ENCODE measurements at regions not wholly inside any gene's neighbourhood (a gene's known extent, or its start where the extent isn't known, plus 50 kb on each side); places are given as distances from the start of the nearest gene placed in this dataset.

DNA sequence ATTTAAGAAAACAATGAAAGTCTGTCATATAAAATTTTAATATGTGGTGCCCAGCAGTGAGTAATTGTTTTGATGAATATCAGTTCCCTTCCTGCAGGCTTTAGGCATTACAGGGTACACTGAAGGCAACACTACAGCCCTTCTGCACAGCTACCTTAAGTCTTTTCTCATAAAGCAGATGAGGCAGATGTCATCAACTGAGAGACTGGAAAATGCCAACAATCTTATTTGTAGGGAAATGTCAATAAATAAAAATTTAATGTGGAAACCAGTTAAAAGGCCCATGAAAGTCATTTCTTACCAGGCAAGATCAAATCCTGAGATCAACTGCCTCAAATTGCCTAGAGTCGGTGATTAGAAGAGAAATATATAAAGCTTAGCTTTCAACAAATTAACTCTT is 193.4 kb upstream of the NWD2 start:
- CTCF ChIA-PET: no interaction called here
- H3K4me1 Mint-ChIP-seq (ENCODE audit: low read depth): no peaks in the 10 kb centered on the region
- no peaks in the 10 kb centered on the region for H3K9me3 Mint-ChIP-seq
- H3K36me3 Mint-ChIP-seq (ENCODE audit: low read depth): no peaks in the 10 kb centered on the region
- H3K27me3 Mint-ChIP-seq (ENCODE audit: low read depth): no peaks in the 10 kb centered on the region
- DNase-seq: no peak
- no peak overlapping the region for H3K27ac Mint-ChIP-seq
- H3K4me3 Mint-ChIP-seq: no peak overlapping the region
- intact Hi-C loops (cut with micrococcal nuclease): no loop called here

DNA sequence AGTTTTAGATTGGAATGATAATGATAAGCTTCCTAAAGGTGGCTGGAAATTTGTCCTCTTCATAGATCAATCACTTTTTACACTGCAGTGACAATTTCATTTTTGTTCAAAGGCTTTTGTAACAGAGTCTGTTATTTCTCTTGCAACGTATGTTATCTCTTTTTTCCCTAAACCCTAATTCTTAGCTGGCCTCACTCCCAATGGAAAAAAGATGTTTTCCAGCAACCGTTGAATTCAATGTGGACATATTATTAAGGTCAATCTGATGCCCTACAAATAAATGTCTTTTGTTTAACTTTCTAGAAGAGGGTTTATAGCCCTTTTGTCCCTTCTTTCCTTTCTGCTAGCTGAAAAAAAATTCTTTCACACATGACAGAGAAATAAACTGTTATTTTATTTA is 192.7 kb upstream of the NWD2 start:
- Mint-ChIP-seq H3K27ac (no peak overlapping the region), H3K4me1 (ENCODE audit: low read depth) (no peaks in the 10 kb centered on the region), H3K9me3 (no peaks in the 10 kb centered on the region), H3K36me3 (ENCODE audit: low read depth) (no peaks in the 10 kb centered on the region), H3K4me3 (no peak overlapping the region), H3K27me3 (ENCODE audit: low read depth) (no peaks in the 10 kb centered on the region)
- intact Hi-C loops (cut with micrococcal nuclease): no loop called here
- no peak for DNase-seq
- CTCF ChIA-PET: no interaction called here

DNA sequence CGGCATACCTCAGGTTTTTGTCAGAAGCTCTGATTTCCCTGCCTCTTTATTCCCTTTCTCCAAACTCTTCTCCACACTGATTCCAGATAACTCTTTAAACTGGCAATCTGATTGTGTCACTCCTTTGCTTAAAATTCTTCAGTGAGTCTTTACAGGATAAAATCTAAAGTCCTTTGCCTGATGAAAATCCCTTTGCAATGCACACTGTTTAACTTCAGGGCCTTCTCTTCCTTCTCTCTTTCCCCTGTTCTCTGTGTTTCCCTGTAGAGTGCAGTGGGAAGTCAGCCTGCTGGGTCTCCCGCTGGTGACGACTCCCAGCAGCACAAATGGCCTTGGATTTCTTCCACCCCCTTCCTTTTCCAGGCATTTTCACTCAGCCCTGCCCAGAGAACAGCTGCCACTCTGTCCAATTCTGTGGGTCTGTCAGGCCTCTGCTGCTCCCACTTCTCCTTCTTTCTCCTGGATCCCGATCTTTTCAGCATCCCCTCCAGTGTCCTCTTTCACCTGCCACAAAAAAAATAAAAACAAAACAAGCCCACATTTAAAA is 189.9 kb upstream of the NWD2 start:
- intact Hi-C loops (cut with micrococcal nuclease): no loop called here
- Mint-ChIP-seq H3K4me3 (no peak overlapping the region), H3K27ac (no peak overlapping the region), H3K9me3 (no peaks in the 10 kb centered on the region), H3K27me3 (ENCODE audit: low read depth) (no peaks in the 10 kb centered on the region), H3K4me1 (ENCODE audit: low read depth) (no peaks in the 10 kb centered on the region), H3K36me3 (ENCODE audit: low read depth) (no peaks in the 10 kb centered on the region)
- CTCF ChIA-PET: no interaction called here
- no peak for DNase-seq

DNA sequence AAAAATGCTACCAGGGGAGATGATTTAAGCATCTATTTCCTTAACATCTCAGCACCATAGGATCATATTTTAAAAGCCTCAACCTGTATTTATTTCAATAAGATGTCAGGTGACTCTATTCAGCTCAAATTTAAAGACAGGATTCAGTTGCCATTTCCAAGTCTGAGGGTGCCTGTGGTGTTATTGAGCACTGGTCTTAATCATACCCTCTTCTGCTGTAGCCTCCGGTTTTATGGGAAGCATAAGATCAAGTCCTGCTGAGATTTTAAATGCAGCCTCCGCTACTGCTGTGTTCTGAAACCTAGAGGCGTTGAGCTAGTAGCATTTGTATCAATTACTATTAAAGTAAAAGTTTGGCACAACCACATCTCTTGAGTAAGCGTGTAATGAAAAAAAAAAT is 185.7 kb upstream of the NWD2 start:
- CTCF ChIA-PET: interaction anchor here (1.6 kb wide), 1 partner anchor 15 kb away, joined by 4 read pairs; no protein-coding TSS in a partner anchor
- Mint-ChIP-seq H3K27me3 (ENCODE audit: low read depth) (no peaks in the 10 kb centered on the region), H3K4me1 (ENCODE audit: low read depth) (no peaks in the 10 kb centered on the region), H3K36me3 (ENCODE audit: low read depth) (no peaks in the 10 kb centered on the region), H3K9me3 (no peaks in the 10 kb centered on the region), H3K27ac (no peak overlapping the region), H3K4me3 (no peak overlapping the region)
- DNase-seq: no peak
- intact Hi-C loops (cut with micrococcal nuclease): no loop called here

DNA sequence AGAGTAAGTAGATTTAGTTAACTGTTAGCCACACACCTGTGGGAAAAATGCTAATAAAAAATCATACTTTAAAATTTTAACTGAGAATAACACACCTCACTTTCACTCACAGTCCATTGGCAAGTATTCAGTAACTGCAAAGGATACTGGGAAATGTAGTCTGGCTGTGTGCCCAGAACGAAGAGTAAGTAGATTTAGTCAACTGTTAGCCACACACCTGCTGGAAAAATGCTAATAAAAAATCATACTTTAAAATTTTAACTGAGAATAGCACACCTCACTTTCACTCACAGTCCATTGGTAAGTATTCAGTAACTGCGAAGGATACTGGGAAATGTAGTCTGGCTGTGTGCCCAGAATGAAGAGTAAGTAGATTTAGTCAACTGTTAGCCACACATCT is 178.4 kb upstream of the NWD2 start:
- no peak for DNase-seq
- Mint-ChIP-seq H3K36me3 (ENCODE audit: low read depth) (no peaks in the 10 kb centered on the region), H3K4me1 (ENCODE audit: low read depth) (no peaks in the 10 kb centered on the region), H3K9me3 (no peaks in the 10 kb centered on the region), H3K27ac (no peak overlapping the region), H3K4me3 (no peak overlapping the region), H3K27me3 (ENCODE audit: low read depth) (no peaks in the 10 kb centered on the region)
- intact Hi-C loops (cut with micrococcal nuclease): loop anchor here (10.0 kb wide), 1 partner anchor 319 kb away; no protein-coding TSS in a partner anchor
- CTCF ChIA-PET: no interaction called here

DNA sequence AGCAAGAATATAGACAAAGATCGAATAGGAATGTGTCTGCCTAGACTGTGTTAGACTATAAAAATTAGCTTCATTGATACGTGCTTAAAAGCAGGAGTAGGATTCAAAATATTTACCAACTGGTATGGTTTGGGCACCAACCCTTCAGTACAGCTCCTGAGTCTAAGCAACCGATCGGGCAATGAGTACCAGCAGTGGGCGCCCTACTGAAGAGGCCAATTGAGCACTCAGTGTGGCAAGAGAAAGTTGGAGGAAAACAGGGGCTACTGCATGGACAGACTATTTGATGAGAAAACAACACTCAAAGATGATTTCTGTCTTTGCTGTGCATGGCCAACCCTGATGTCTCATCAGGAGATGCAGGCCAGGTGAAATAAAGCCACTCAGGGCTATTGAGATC is 176.0 kb upstream of the NWD2 start:
- peaks cover 6% of the 10 kb centered on the region for H3K4me1 Mint-ChIP-seq (ENCODE audit: low read depth)
- no peak overlapping the region for H3K4me3 Mint-ChIP-seq
- intact Hi-C loops (cut with micrococcal nuclease): loop anchor here (10.0 kb wide), 1 partner anchor 316 kb away; no protein-coding TSS in a partner anchor
- no peaks in the 10 kb centered on the region for H3K36me3 Mint-ChIP-seq (ENCODE audit: low read depth)
- no peak overlapping the region for H3K27ac Mint-ChIP-seq
- CTCF ChIA-PET: no interaction called here
- no peak for DNase-seq
- no peaks in the 10 kb centered on the region for H3K27me3 Mint-ChIP-seq (ENCODE audit: low read depth)
- H3K9me3 Mint-ChIP-seq: peaks cover 4% of the 10 kb centered on the region

DNA sequence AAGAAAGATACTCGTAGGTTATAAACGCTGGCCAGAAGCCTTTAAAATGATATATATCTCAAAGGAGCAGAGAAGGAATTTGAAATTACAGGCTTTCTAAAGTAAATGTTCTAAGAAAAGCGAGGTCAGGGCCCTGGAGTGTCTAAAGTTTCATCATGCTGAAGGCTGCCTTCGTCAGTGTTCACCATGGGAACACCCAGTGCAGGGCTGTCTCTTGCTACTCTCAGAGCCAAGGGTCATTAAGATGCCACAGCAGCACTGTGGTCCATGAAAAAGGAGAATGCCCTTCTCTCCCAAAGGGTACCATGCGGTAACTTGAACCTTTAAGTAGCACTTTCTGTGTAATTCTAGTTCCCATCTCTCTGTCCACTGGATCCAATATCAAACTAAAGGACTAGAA is 174.5 kb upstream of the NWD2 start:
- Mint-ChIP-seq H3K4me1 (ENCODE audit: low read depth) (peaks cover 6% of the 10 kb centered on the region), H3K9me3 (peaks cover 4% of the 10 kb centered on the region), H3K36me3 (ENCODE audit: low read depth) (no peaks in the 10 kb centered on the region), H3K27ac (no peak overlapping the region), H3K4me3 (no peak overlapping the region), H3K27me3 (ENCODE audit: low read depth) (no peaks in the 10 kb centered on the region)
- CTCF ChIA-PET: interaction anchor here (0.6 kb wide), 1 partner anchor 987 kb away, joined by 3 read pairs; no protein-coding TSS in a partner anchor
- DNase-seq: no peak
- intact Hi-C loops (cut with micrococcal nuclease): no loop called here

DNA sequence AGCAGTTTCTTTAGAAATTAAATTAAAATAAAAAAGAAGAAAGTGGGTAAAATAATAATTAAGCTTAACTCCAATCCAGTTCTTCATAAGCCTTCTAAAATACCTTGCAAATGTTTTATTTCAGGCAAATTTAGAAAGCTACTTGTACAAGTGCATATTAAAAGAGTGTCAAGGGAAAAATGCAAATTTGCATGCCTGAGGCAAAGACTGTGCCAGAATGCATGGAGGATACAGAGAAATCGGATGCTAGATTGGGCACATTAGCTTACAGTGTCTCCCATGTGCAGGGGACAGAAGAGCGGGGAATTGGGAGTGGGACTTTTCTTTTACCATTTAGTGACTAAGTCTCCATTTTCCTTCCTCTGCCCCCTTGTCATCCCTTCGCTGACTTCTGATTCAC is 173.0 kb upstream of the NWD2 start:
- CTCF ChIA-PET: interaction anchor here (0.8 kb wide), 1 partner anchor 11 kb away, joined by 4 read pairs; no protein-coding TSS in a partner anchor

DNA sequence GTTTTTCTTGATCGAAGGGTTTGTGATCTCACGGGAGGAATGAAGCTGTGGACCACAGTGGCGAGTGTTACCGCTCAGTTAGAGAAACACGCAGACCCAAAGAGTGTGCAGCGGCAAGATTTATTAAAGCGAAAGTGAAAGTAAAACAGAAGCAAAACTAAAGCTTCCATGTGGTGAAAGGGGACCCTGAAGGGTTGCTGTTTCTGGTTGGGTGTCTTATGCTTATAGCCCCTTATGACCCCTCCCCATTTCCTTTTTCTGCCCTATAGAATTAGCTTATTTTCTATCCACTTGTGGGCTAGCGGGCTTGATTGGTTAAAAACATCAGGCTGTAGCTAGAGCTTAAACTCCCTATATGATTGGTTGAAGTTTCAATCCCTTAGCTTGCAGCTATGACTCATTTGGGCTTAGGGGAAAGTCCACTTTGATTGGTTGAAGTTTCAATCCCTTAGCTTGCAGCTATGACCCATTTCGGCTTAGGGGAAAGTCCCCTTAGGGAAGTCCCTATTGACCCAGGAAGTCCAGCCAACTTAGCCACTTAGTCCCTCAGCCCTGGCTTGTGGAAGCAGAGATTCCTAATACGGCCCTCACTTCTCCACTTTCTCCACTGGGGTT is 171.2 kb upstream of the NWD2 start:
- H3K4me3 Mint-ChIP-seq: no peak overlapping the region
- CTCF ChIA-PET: interaction anchor here (1.5 kb wide), 1 partner anchor 14 kb away, joined by 4 read pairs; no protein-coding TSS in a partner anchor
- H3K27me3 Mint-ChIP-seq (ENCODE audit: low read depth): no peaks in the 10 kb centered on the region
- peaks cover 4% of the 10 kb centered on the region for H3K9me3 Mint-ChIP-seq
- no peak for DNase-seq
- intact Hi-C loops (cut with micrococcal nuclease): no loop called here
- H3K36me3 Mint-ChIP-seq (ENCODE audit: low read depth): no peaks in the 10 kb centered on the region
- H3K4me1 Mint-ChIP-seq (ENCODE audit: low read depth): peaks cover 6% of the 10 kb centered on the region
- no peak overlapping the region for H3K27ac Mint-ChIP-seq

More for the DNA sequence above, 173.0 kb upstream of the NWD2 start:
- Mint-ChIP-seq H3K36me3 (ENCODE audit: low read depth) (no peaks in the 10 kb centered on the region), H3K27me3 (ENCODE audit: low read depth) (no peaks in the 10 kb centered on the region), H3K9me3 (peaks cover 4% of the 10 kb centered on the region), H3K27ac (no peak overlapping the region), H3K4me3 (no peak overlapping the region), H3K4me1 (ENCODE audit: low read depth) (peaks cover 6% of the 10 kb centered on the region)
- no peak for DNase-seq
- intact Hi-C loops (cut with micrococcal nuclease): no loop called here

DNA sequence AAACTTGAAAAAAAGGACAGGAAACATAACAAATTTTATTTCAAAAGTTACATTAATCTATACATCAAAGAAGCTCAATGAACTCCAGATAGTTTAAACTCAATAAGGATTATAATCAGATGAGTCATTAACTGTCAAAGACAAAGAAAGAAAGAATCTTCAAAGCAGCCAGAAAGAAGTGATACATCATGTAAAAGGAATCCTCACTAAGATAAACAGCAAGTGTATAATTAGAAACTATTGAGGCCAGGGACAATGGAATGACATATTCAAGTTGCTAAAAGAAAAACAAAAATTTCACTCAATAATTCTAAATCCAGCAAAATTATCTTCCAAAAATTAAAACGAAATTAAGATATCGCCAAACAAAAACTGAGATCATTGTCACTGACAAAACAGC is 161.6 kb upstream of the NWD2 start:
- Mint-ChIP-seq H3K36me3 (ENCODE audit: low read depth) (peaks cover 2% of the 10 kb centered on the region), H3K4me3 (no peak overlapping the region), H3K27ac (no peak overlapping the region), H3K4me1 (ENCODE audit: low read depth) (no peaks in the 10 kb centered on the region), H3K9me3 (peaks cover 23% of the 10 kb centered on the region), H3K27me3 (ENCODE audit: low read depth) (no peaks in the 10 kb centered on the region)
- CTCF ChIA-PET: no interaction called here
- intact Hi-C loops (cut with micrococcal nuclease): no loop called here
- no peak for DNase-seq

DNA sequence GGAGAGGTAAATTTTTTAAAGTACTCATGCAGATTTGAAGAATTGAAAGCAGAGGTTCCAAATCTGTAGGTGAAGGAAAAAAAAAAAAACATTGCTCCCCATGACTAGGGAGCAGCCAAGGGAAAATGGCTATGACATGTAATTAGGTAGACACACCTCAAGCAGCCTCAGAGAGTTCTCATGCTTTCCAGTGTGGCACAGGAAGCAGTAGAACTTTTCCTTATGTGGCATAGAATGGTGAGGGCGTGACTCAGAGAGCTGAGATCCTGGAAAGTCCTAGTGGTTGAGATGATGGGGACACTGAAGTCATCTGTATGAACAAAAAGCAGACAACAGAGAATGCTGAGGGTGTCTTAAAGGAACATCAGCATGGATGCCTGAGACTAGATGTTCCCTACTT is 148.6 kb upstream of the NWD2 start:
- intact Hi-C loops (cut with micrococcal nuclease): no loop called here
- H3K4me3 Mint-ChIP-seq: no peak overlapping the region
- no peak for DNase-seq
- H3K9me3 Mint-ChIP-seq: peaks cover 3% of the 10 kb centered on the region
- no peak overlapping the region for H3K27ac Mint-ChIP-seq
- H3K27me3 Mint-ChIP-seq (ENCODE audit: low read depth): no peaks in the 10 kb centered on the region
- CTCF ChIA-PET: no interaction called here
- no peaks in the 10 kb centered on the region for H3K4me1 Mint-ChIP-seq (ENCODE audit: low read depth)
- no peaks in the 10 kb centered on the region for H3K36me3 Mint-ChIP-seq (ENCODE audit: low read depth)

DNA sequence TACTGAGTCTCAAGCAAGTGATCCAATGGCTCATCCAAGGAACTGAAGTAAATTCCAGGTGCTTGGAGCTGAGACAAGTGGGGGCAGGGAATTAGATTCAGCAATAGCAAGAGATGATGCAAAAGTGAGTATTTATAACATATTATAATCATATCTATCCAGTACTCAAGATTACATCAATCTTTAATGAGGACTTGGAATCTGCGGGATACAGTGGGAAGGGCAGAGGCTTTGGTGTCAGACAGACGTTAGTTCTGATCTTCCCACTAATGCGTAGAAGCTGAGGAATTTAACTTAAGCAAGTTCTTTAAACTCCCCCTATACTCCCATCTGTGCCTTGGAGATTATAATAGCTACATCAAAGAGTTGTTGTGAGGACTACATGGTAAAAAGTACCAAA is 143.4 kb upstream of the NWD2 start:
- H3K27me3 Mint-ChIP-seq (ENCODE audit: low read depth): no peaks in the 10 kb centered on the region
- CTCF ChIA-PET: no interaction called here
- H3K4me1 Mint-ChIP-seq (ENCODE audit: low read depth): no peaks in the 10 kb centered on the region
- DNase-seq: no peak
- no peaks in the 10 kb centered on the region for H3K36me3 Mint-ChIP-seq (ENCODE audit: low read depth)
- no peaks in the 10 kb centered on the region for H3K9me3 Mint-ChIP-seq
- no peak overlapping the region for H3K4me3 Mint-ChIP-seq
- H3K27ac Mint-ChIP-seq: no peak overlapping the region
- intact Hi-C loops (cut with micrococcal nuclease): no loop called here

DNA sequence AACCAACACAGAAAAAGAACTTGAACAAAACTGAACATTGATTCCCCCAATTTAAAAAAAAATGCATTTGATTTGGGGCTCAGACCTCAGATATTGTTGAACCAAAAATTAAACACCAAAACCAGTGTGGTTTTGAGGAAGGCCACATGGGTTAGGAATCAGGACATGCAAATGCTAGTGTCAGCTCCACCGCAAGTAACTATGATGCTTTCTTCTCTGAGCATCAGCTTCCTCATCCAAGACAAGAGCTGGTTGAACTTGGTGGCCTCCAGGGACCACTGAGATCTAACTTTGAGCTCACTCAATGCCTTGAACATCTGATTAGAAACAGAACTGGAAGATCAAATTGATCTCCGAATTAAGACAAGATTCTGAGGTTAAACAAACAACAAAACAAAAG is 142.9 kb upstream of the NWD2 start:
- no peak overlapping the region for H3K27ac Mint-ChIP-seq
- CTCF ChIA-PET: no interaction called here
- H3K36me3 Mint-ChIP-seq (ENCODE audit: low read depth): no peaks in the 10 kb centered on the region
- H3K4me3 Mint-ChIP-seq: no peak overlapping the region
- H3K9me3 Mint-ChIP-seq: no peaks in the 10 kb centered on the region
- H3K4me1 Mint-ChIP-seq (ENCODE audit: low read depth): no peaks in the 10 kb centered on the region
- intact Hi-C loops (cut with micrococcal nuclease): no loop called here
- no peaks in the 10 kb centered on the region for H3K27me3 Mint-ChIP-seq (ENCODE audit: low read depth)
- no peak for DNase-seq
